GM19455 (cell line): ENCODE measurements at regions not wholly inside any gene's neighbourhood (a gene's known extent, or its start where the extent isn't known, plus 50 kb on each side); places are given as distances from the start of the nearest gene placed in this dataset.

Source experiments
- ATAC-seq: cut with Tn5 transposase; IDR thresholded peaks from one replicate; pipeline ENCODE4 v1.9.1; 2021; ENCODE audit not compliant: unreplicated experiment

- no peak for ATAC-seq
Measured at GRCh38 chr1:5393146-5393545, 599.1 kb downstream of the NPHP4 start.

- ATAC-seq, result no peak
Measured at GRCh38 chr1:5391725-5392124, 600.5 kb downstream of the NPHP4 start.

- no peak for ATAC-seq
Measured at GRCh38 chr1:5390504-5390903, 601.7 kb downstream of the NPHP4 start.

- ATAC-seq, result no peak
Measured at GRCh38 chr1:5389101-5389885, 602.9 kb downstream of the NPHP4 start.

- no peak for ATAC-seq
Measured at GRCh38 chr1:5388622-5389021, 603.6 kb downstream of the NPHP4 start.

- no peak for ATAC-seq
Measured at GRCh38 chr1:5386371-5386770, 605.9 kb downstream of the NPHP4 start.

GRCh38 chr1:5385956-5386355 lies 606.3 kb downstream of the NPHP4 start:
- no peak for ATAC-seq

GRCh38 chr1:5385096-5385799 lies 607.0 kb downstream of the NPHP4 start:
- ATAC-seq, result no peak

GRCh38 chr1:5381491-5381890 lies 610.7 kb downstream of the NPHP4 start:
- no peak for ATAC-seq

- ATAC-seq, result no peak
Measured at GRCh38 chr1:5379176-5379759, 613.0 kb downstream of the NPHP4 start.

GRCh38 chr1:5376538-5377247 lies 615.5 kb downstream of the NPHP4 start:
- no peak for ATAC-seq

- no peak for ATAC-seq
Measured at GRCh38 chr1:5375481-5375880, 616.7 kb downstream of the NPHP4 start.

- no peak for ATAC-seq
Measured at GRCh38 chr1:5374192-5374591, 618.0 kb downstream of the NPHP4 start.

- no peak for ATAC-seq
Measured at GRCh38 chr1:5373281-5373680, 618.9 kb downstream of the NPHP4 start.

GRCh38 chr1:5371270-5371669 lies 621.0 kb downstream of the NPHP4 start:
- no peak for ATAC-seq

- no peak for ATAC-seq
Measured at GRCh38 chr1:5370311-5370710, 621.9 kb downstream of the NPHP4 start.

GRCh38 chr1:5369223-5369622 lies 623.0 kb downstream of the NPHP4 start:
- no peak for ATAC-seq

GRCh38 chr1:5368201-5368600 lies 624.0 kb downstream of the NPHP4 start:
- ATAC-seq, result no peak

- no peak for ATAC-seq
Measured at GRCh38 chr1:5367306-5367705, 624.9 kb downstream of the NPHP4 start.

- no peak for ATAC-seq
Measured at GRCh38 chr1:5365751-5366150, 626.5 kb downstream of the NPHP4 start.

GRCh38 chr1:5364591-5364990 lies 627.6 kb downstream of the NPHP4 start:
- ATAC-seq, result no peak

GRCh38 chr1:5354681-5355080 lies 637.5 kb downstream of the NPHP4 start:
- ATAC-seq, result no peak
